GM12878 (cell line): ENCODE measurements at regions not wholly inside any gene's neighbourhood (a gene's known extent, or its start where the extent isn't known, plus 50 kb on each side); places are given as distances from the start of the nearest gene placed in this dataset.

Experiments used
- CBFB ChIP-seq: IDR thresholded peaks from 2 replicates; pipeline ENCODE4 v1.6.1; 2016; ENCODE audit warnings: antibody characterized with exemption, low read depth
- CEBPZ ChIP-seq: fragments of 150-350 bp; IDR thresholded peaks from 2 replicates; pipeline ENCODE4 v1.6.1; 2016; ENCODE audit warnings: low read depth, low read length
- CUX1 ChIP-seq: IDR thresholded peaks from 2 replicates; pipeline ENCODE4 v1.6.1; 2012; ENCODE audit warnings: improper control_type of control experiment, low read depth, low read length; ENCODE audit not compliant: insufficient replicate concordance
- EED ChIP-seq: sonication (generic); IDR thresholded peaks from 2 replicates; pipeline ENCODE4 v1.6.1; 2016; ENCODE audit warnings: antibody characterized with exemption, low read depth
- NR2C1 ChIP-seq: fragments of 450-650 bp; IDR thresholded peaks from 2 replicates; pipeline ENCODE4 v1.6.1; 2017; ENCODE audit warnings: antibody characterized with exemption, mild to moderate bottlenecking, moderate library complexity
- RELB ChIP-seq: fragments of 450-650 bp; IDR thresholded peaks from 2 replicates; pipeline ENCODE4 v1.6.1; 2017; ENCODE audit warnings: low read depth, mild to moderate bottlenecking, moderate library complexity
- ZBTB40 ChIP-seq: fragments of 450-650 bp; IDR thresholded peaks from 2 replicates; pipeline ENCODE4 v1.6.1; 2016; ENCODE audit warnings: mild to moderate bottlenecking, moderate library complexity, borderline replicate concordance

- no peak for TF ChIP-seq NR2C1
- TF ChIP-seq ZBTB40 = no peak
- TF ChIP-seq CBFB = no peak
- no peak for TF ChIP-seq RELB
- no peak for TF ChIP-seq CEBPZ
- no peak for TF ChIP-seq CUX1
- no peak for TF ChIP-seq EED
These were observed 227.5 kb upstream of the KCNH7 start (continued) for GRCh38 chr2:163066085-163066484.
